ENCODE measurements at regions not wholly inside any gene's neighbourhood (a gene's known extent, or its start where the extent isn't known, plus 50 kb on each side); places are given as distances from the start of the nearest gene placed in this dataset.
A peak's percentile ranks its signal among the peaks of the same experiment; 100 is the strongest.
"Not testable (repeated sequence)": the region's sequence is repeated elsewhere in the genome, so short reads cannot be mapped to it uniquely, and the experiment has no call there.

- no peaks in the 10 kb centered on the region for H3K27me3 ChIP-seq
- H3K27ac ChIP-seq: no peak overlapping the region
- 56 to 66% methylated on average over 2 of the region's 2 CpGs for WGBS, 2 donors
- DNase-seq (no peak), ATAC-seq (ENCODE audit: low FRiP score in 2 of 2) (no peak)
- H3K4me3 ChIP-seq: no peak overlapping the region
- TF ChIP-seq POLR2A (IDR thresholded peaks at IDR 0.05) (no peak), CTCF (IDR thresholded peaks at IDR 0.05) (no peak), POLR2AphosphoS5 (IDR thresholded peaks at IDR 0.05) (no peak), EP300 (IDR thresholded peaks at IDR 0.05) (no peak)
- H3K9me3 ChIP-seq: no peaks in the 10 kb centered on the region
- no peaks in the 10 kb centered on the region for H3K4me1 ChIP-seq
- no peaks in the 10 kb centered on the region for H3K36me3 ChIP-seq
Measured at GRCh38 chr1:121538943-121539575, 354.3 kb downstream of the SRGAP2C start.

- not testable (repeated sequence) for H3K36me3 ChIP-seq; H3K4me3 ChIP-seq; H3K9me3 ChIP-seq; ATAC-seq (ENCODE audit: low FRiP score in 2 of 2); H3K4me1 ChIP-seq; DNase-seq; H3K27me3 ChIP-seq; H3K27ac ChIP-seq
- WGBS, 2 donors: 68 to 73% methylated on average over 4 of the region's 4 CpGs
Measured at GRCh38 chr1:121543988-121544387, 359.2 kb downstream of the SRGAP2C start.

GRCh38 chr1:121544500-121544899, 359.7 kb downstream of the SRGAP2C start:
- WGBS, 2 donors: 89 to 91% methylated on average over 2 of the region's 2 CpGs
- no peaks in the 10 kb centered on the region for H3K9me3 ChIP-seq
- H3K27ac ChIP-seq: no peak overlapping the region
- ATAC-seq (ENCODE audit: low FRiP score in 2 of 2): no peak
- H3K27me3 ChIP-seq: no peaks in the 10 kb centered on the region
- H3K36me3 ChIP-seq: no peaks in the 10 kb centered on the region
- no peaks in the 10 kb centered on the region for H3K4me1 ChIP-seq
- no peak overlapping the region for H3K4me3 ChIP-seq
- no peak for DNase-seq
- TF ChIP-seq POLR2A (IDR thresholded peaks at IDR 0.05): no peak
- TF ChIP-seq EP300 (IDR thresholded peaks at IDR 0.05): no peak
- TF ChIP-seq CTCF (IDR thresholded peaks at IDR 0.05): no peak
- TF ChIP-seq POLR2AphosphoS5 (IDR thresholded peaks at IDR 0.05): no peak

GRCh38 chr1:121545899-121546298, 361.1 kb downstream of the SRGAP2C start:
- H3K4me3 ChIP-seq; H3K4me1 ChIP-seq; H3K27me3 ChIP-seq; H3K36me3 ChIP-seq; H3K27ac ChIP-seq; DNase-seq; ATAC-seq (ENCODE audit: low FRiP score in 2 of 2); H3K9me3 ChIP-seq: not testable (repeated sequence)
- WGBS, 2 donors: no CpG with 5 or more reads among the region's 3 CpGs

GRCh38 chr1:121546830-121547591, 362.2 kb downstream of the SRGAP2C start:
- Histone ChIP-seq H3K36me3 (no peaks in the 10 kb centered on the region), H3K27ac (no peak overlapping the region), H3K4me3 (no peak overlapping the region), H3K9me3 (no peaks in the 10 kb centered on the region), H3K27me3 (no peaks in the 10 kb centered on the region), H3K4me1 (no peaks in the 10 kb centered on the region)
- no peak for DNase-seq
- TF ChIP-seq EP300 (IDR thresholded peaks at IDR 0.05): no peak
- TF ChIP-seq POLR2AphosphoS5 (IDR thresholded peaks at IDR 0.05): no peak
- TF ChIP-seq CTCF (IDR thresholded peaks at IDR 0.05): no peak
- no peak for TF ChIP-seq POLR2A (IDR thresholded peaks at IDR 0.05)
- ATAC-seq (ENCODE audit: low FRiP score in 2 of 2): peak in 1 of 2 donors; percentile 23
- WGBS, 2 donors: 73 to 75% methylated on average over 3 of the region's 3 CpGs

GRCh38 chr1:121547726-121548125, 363.0 kb downstream of the SRGAP2C start:
- 95% methylated on average over 2 of the region's 2 CpGs for WGBS, 2 donors
- ATAC-seq (ENCODE audit: low FRiP score in 2 of 2): not testable (repeated sequence)

GRCh38 chr1:121550817-121551216, 366.0 kb downstream of the SRGAP2C start:
- not testable (repeated sequence) for H3K9me3 ChIP-seq; H3K27me3 ChIP-seq; DNase-seq; ATAC-seq (ENCODE audit: low FRiP score in 2 of 2); H3K4me3 ChIP-seq; H3K36me3 ChIP-seq; H3K4me1 ChIP-seq; H3K27ac ChIP-seq
- WGBS, 2 donors: 95 to 96% methylated on average over 3 of the region's 3 CpGs

More at GRCh38 chr1:121547726-121548125, 363.0 kb downstream of the SRGAP2C start:
- H3K4me1 ChIP-seq, H3K9me3 ChIP-seq, H3K4me3 ChIP-seq, H3K36me3 ChIP-seq, H3K27ac ChIP-seq, DNase-seq, H3K27me3 ChIP-seq: not testable (repeated sequence)

- not testable (repeated sequence) for H3K27ac ChIP-seq; H3K9me3 ChIP-seq; ATAC-seq (ENCODE audit: low FRiP score in 2 of 2); H3K27me3 ChIP-seq; H3K4me1 ChIP-seq; H3K4me3 ChIP-seq; DNase-seq; H3K36me3 ChIP-seq
- WGBS, 2 donors: 63 to 72% methylated on average over 2 of the region's 2 CpGs
Measured at GRCh38 chr1:121551491-121551890, 366.7 kb downstream of the SRGAP2C start.

- 79 to 84% methylated on average over 1 of the region's 1 CpG for WGBS, 2 donors
- DNase-seq; H3K9me3 ChIP-seq; H3K4me3 ChIP-seq; H3K27me3 ChIP-seq; H3K4me1 ChIP-seq; H3K36me3 ChIP-seq; ATAC-seq (ENCODE audit: low FRiP score in 2 of 2); H3K27ac ChIP-seq: not testable (repeated sequence)
Measured at GRCh38 chr1:121556560-121556959, 371.8 kb downstream of the SRGAP2C start.

Measured in upper lobe of left lung (tissue), 6 donors.